ENCODE measurements at regions not wholly inside any gene's neighbourhood (a gene's known extent, or its start where the extent isn't known, plus 50 kb on each side); places are given as distances from the start of the nearest gene placed in this dataset.

DNA sequence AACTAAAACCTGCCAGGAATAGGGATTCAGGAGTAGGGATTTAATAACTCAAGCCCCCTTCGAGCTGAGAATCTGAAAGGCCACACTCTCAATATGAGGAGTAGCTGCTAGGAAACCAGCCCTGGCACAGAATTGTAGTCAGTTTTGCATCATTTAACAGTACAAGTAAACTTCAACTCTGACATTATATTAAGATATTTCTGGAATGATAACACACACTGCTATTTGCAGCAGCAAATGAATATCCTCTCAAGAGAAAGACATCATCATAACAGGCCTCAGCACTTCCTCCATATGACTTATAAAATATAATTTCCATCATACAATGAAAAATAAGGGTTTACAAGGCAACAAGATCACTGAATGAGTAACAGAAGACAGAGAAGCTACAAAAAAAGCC is 138.2 kb upstream of the RFX3 start:
- intact Hi-C loops (cut with micrococcal nuclease; ENCODE audit: unreplicated experiment): no loop called here
- H3K27me3 ChIP-seq (ENCODE audit: insufficient read depth, low read depth): no peaks in the 10 kb centered on the region
- BruUV-seq (replicated peaks): no TSS peak
- TF ChIP-seq, protein P1, sequence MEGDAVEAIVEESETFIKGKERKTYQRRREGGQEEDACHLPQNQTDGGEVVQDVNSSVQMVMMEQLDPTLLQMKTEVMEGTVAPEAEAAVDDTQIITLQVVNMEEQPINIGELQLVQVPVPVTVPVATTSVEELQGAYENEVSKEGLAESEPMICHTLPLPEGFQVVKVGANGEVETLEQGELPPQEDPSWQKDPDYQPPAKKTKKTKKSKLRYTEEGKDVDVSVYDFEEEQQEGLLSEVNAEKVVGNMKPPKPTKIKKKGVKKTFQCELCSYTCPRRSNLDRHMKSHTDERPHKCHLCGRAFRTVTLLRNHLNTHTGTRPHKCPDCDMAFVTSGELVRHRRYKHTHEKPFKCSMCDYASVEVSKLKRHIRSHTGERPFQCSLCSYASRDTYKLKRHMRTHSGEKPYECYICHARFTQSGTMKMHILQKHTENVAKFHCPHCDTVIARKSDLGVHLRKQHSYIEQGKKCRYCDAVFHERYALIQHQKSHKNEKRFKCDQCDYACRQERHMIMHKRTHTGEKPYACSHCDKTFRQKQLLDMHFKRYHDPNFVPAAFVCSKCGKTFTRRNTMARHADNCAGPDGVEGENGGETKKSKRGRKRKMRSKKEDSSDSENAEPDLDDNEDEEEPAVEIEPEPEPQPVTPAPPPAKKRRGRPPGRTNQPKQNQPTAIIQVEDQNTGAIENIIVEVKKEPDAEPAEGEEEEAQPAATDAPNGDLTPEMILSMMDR (conservative IDR thresholded peaks at IDR 0.05): no peak
- no peak for TF ChIP-seq EZH2 (IDR thresholded peaks at IDR 0.05; ENCODE audit: low read depth)
- ChIA-PET POLR2A (ENCODE audit: unreplicated experiment) (interaction anchor here (0.6 kb wide), 1 partner anchor 30 kb away, joined by 3 read pairs; no protein-coding TSS in a partner anchor), CTCF (no interaction called here)
- no peaks in the 10 kb centered on the region for H3K79me2 ChIP-seq (ENCODE audit: low read depth)
- H3K4me2 ChIP-seq: no peak overlapping the region
- no peaks in the 10 kb centered on the region for H3K9me2 ChIP-seq (ENCODE audit: insufficient read depth)
- H3K4me3 ChIP-seq: no peak overlapping the region
- H3K4me1 ChIP-seq (replicated peaks; ENCODE audit: insufficient read depth): no peaks in the 10 kb centered on the region
- H3F3A ChIP-seq (ENCODE audit: insufficient read depth, low read depth): no peaks in the 10 kb centered on the region
- H3K27ac ChIP-seq: no peak overlapping the region
- no peaks in the 10 kb centered on the region for H3K9me3 ChIP-seq (ENCODE audit: insufficient read depth, low read depth)
- no peak overlapping the region for H2AFZ ChIP-seq
- no peaks in the 10 kb centered on the region for H4K20me1 ChIP-seq (ENCODE audit: insufficient read depth)
- no peak for DNase-seq
- no peaks in the 10 kb centered on the region for H3K36me3 ChIP-seq (ENCODE audit: low read depth)

DNA sequence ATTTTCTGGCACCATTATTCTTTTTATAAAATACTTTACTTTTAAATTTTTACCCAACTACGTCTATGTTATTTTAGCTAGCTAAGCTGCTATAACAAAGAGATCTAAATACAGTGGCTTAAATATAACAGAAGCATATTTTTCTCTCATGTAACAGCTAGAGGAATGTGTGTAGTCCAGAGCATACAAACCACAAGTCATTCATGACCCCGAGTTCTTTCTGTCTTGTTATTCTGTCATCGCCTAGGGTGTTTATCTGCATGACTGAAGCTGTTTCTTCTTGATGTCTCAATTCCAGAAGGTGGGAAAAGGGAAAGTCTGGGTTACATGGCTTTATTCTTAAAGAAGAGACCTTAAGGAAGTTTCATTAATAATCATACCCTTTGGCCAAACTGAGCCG is 136.9 kb upstream of the RFX3 start:
- no peaks in the 10 kb centered on the region for H3F3A ChIP-seq (ENCODE audit: insufficient read depth, low read depth)
- H3K4me1 ChIP-seq (replicated peaks; ENCODE audit: insufficient read depth): no peaks in the 10 kb centered on the region
- no peak for TF ChIP-seq EZH2 (IDR thresholded peaks at IDR 0.05; ENCODE audit: low read depth)
- TF ChIP-seq, protein P1 (conservative IDR thresholded peaks at IDR 0.05): no peak
- H3K79me2 ChIP-seq (ENCODE audit: low read depth): no peaks in the 10 kb centered on the region
- H3K4me3 ChIP-seq: no peak overlapping the region
- BruUV-seq (replicated peaks): no TSS peak
- H4K20me1 ChIP-seq (ENCODE audit: insufficient read depth): no peaks in the 10 kb centered on the region
- no peaks in the 10 kb centered on the region for H3K9me3 ChIP-seq (ENCODE audit: insufficient read depth, low read depth)
- ChIA-PET CTCF (no interaction called here), POLR2A (ENCODE audit: unreplicated experiment) (no interaction called here)
- intact Hi-C loops (cut with micrococcal nuclease; ENCODE audit: unreplicated experiment): no loop called here
- H2AFZ ChIP-seq: no peak overlapping the region
- H3K36me3 ChIP-seq (ENCODE audit: low read depth): no peaks in the 10 kb centered on the region
- no peaks in the 10 kb centered on the region for H3K9me2 ChIP-seq (ENCODE audit: insufficient read depth)
- no peak overlapping the region for H3K4me2 ChIP-seq
- no peak overlapping the region for H3K27ac ChIP-seq
- H3K27me3 ChIP-seq (ENCODE audit: insufficient read depth, low read depth): no peaks in the 10 kb centered on the region
- no peak for DNase-seq

DNA sequence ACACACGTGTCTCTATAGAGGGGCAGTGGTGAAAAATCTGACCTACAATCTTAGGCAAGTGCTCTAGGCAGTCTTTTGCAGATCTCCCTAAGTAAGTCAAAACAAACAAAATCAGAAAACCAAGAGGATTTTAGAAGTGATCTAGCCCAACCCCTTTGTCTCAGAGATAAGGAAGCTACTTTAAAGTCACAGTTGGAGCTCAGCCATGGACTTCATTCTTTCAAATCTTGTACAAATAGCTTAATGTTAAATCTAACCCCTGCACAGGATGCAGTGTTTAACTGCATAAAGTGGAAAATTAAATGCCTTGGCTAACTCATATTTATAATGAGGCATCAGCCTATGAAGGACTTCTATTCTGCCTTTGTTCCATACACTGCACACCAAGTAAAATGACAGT is 135.1 kb upstream of the RFX3 start:
- no peak overlapping the region for H2AFZ ChIP-seq
- no peak overlapping the region for H3K27ac ChIP-seq
- no peaks in the 10 kb centered on the region for H3K36me3 ChIP-seq (ENCODE audit: low read depth)
- BruUV-seq (replicated peaks): no TSS peak
- H3K4me2 ChIP-seq: no peak overlapping the region
- H3K27me3 ChIP-seq (ENCODE audit: insufficient read depth, low read depth): no peaks in the 10 kb centered on the region
- TF ChIP-seq, protein P1 (conservative IDR thresholded peaks at IDR 0.05): no peak
- TF ChIP-seq EZH2 (IDR thresholded peaks at IDR 0.05; ENCODE audit: low read depth): no peak
- H3K9me3 ChIP-seq (ENCODE audit: insufficient read depth, low read depth): no peaks in the 10 kb centered on the region
- no peaks in the 10 kb centered on the region for H4K20me1 ChIP-seq (ENCODE audit: insufficient read depth)
- no peaks in the 10 kb centered on the region for H3K9me2 ChIP-seq (ENCODE audit: insufficient read depth)
- no peak overlapping the region for H3K4me3 ChIP-seq
- no peak for DNase-seq
- H3K79me2 ChIP-seq (ENCODE audit: low read depth): no peaks in the 10 kb centered on the region
- ChIA-PET CTCF (no interaction called here), POLR2A (ENCODE audit: unreplicated experiment) (no interaction called here)
- no peaks in the 10 kb centered on the region for H3K4me1 ChIP-seq (replicated peaks; ENCODE audit: insufficient read depth)
- intact Hi-C loops (cut with micrococcal nuclease; ENCODE audit: unreplicated experiment): no loop called here
- H3F3A ChIP-seq (ENCODE audit: insufficient read depth, low read depth): no peaks in the 10 kb centered on the region

Measured in PC-9 (cell line).